ENCODE measurements at regions not wholly inside any gene's neighbourhood (a gene's known extent, or its start where the extent isn't known, plus 50 kb on each side); places are given as distances from the start of the nearest gene placed in this dataset.
"Not testable (repeated sequence)": the region's sequence is repeated elsewhere in the genome, so short reads cannot be mapped to it uniquely, and the experiment has no call there.

DNA sequence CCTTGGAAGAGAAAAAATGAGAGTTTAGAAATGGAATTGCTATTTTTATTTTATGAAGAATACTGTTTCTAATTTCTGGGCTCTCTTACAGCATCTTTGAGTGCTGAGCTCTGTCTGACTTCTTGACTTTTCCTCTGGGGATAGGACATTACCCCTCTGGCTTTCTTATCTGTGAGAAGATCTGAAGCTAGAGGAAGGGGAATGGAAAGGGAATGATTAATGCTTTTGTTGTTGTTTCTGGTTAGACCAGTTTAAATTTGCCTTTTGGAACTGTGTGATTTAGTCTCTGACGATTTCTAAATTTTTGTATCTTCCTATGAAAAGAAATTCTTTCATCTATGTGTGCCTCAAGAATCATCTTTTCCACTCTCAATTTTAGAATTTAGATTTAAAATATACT lies 811.4 kb downstream of the REEP3 start:
- no peak for DNase-seq (ENCODE audit: low spot score)

DNA sequence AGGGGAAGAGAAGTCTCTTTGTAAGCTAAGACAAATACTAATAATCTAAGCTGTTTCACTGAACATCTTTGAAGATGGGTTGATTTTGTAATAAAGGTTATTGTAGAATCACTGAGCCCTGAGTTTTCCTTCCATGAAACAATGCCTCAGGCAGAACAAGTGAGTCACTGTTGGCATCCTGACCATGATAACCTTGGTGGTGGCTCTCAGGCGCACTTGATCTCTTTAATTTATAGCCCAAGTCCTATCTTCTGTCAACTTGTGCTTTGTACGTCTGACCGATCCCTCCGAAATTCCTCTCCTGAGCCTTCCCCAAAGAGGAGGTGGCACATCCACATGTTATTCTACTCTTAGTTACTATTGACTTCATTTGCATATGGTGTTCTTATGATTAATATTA lies 812.9 kb downstream of the REEP3 start:
- no peak for DNase-seq (ENCODE audit: low spot score)

DNA sequence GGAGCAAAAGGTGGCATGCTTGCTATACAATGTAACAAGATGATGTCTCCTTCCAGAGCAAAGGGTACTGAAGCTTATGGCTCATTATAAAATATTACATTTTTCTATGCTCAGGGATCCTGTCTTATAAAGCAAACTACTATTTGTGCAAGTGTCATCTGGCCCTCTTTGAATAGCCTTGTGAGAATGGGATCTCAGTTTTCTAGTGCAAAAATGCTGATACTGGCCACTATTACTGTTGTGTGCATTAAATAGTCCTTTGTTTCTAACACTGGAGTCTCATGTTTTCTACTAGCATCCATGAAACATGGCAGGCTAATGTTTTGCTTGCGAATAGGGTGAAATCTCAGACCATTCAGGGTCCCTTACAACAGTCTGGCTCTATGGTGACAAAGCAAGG lies 823.0 kb downstream of the REEP3 start:
- no peak for DNase-seq (ENCODE audit: low spot score)

DNA sequence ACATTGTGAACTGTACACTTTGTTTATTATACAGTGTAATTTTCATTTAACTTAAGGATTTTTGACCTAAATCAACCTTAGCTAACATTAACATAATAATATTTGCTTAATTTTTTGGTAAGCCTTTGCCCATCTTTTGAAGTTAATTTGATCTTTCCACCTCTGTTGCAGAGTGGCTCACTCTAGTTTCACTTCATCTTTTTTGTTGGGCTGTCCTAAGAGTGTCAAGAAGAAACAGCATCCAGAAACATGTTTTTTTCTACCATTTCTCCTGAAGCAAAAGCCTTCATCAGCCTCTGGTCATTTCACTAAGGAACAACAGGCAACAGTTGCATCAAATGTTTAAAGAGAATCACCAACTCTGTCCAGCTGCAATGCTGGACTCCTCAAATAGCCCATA lies 824.7 kb downstream of the REEP3 start:
- DNase-seq (ENCODE audit: low spot score) = no peak

DNA sequence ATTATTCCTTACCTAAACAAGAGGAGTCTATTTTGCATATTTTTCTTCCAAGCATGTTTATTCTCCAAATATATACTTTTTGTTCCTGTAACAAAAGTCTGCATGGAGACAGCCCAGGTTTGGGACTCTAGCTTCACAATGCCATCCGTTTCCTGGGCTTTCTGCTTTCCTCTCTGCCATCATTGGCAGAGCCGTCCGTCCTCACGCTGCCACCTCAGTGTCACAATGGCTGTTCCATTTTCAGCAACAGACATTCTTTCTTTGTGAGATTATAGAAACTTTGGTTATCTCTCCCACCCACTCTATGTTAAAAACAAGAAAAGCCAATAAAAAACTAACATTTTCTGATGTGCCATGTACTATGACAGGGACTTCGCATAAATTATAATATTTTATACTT lies 825.2 kb downstream of the REEP3 start:
- DNase-seq (ENCODE audit: low spot score) = no peak

DNA sequence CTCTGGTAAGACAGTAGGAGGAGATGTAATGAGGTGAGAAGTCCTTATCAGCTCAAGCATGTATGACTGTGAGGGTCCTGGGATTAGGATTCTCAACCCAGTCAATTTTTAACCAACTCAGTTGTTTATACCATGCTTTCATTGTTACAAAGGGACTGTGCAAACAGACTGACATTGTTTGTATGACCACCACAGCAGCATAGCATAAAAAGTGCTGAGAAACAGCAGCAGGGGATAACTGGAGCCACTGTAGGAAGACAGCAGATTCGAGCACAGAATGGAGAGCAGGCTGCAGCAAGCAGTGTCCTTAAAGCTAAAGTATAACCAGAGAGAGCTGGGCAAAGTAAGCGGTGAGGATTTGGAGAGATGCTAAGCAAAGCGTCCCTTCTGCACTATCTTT lies 829.5 kb downstream of the REEP3 start:
- no peak for DNase-seq (ENCODE audit: low spot score)

DNA sequence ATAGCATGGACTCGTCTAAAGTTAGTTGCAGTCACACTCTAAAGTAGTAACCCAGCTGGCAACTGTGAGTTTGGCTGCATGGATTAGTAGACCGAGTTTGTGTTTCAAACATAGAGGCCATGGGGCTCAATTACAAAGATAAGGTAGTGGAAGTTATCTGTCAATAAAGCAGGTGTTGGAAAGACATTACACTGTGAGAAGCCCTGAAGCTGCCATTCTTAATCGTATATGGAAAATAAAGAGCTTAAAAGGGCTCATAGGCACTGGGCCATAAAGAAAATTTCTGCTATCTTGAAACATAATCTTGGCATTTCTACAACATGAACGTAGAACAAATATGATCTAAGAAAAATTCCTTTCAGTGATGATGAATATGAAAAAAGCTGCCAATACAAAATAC lies 837.7 kb downstream of the REEP3 start:
- DNase-seq (ENCODE audit: low spot score) = no peak

DNA sequence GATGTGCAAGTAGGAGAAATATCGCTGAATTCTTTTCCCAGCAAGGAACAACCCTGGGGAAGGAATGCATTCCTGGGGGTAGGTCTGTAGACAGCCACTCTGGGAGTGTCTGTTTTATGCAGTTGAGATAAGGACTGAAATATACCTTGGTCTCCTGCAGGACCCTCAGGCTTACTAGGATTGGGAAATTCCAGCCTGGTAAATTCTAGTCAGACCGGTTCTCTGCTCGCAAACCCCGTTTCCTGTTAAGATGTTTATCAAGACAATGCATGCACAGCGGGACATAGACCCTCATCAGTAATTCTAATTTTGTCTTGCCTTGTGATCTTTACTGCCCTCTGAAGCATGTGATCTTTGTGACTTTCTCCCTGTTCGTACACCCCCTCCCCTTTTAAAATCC lies 839.0 kb downstream of the REEP3 start:
- DNase-seq (ENCODE audit: low spot score) = not testable (repeated sequence)

DNA sequence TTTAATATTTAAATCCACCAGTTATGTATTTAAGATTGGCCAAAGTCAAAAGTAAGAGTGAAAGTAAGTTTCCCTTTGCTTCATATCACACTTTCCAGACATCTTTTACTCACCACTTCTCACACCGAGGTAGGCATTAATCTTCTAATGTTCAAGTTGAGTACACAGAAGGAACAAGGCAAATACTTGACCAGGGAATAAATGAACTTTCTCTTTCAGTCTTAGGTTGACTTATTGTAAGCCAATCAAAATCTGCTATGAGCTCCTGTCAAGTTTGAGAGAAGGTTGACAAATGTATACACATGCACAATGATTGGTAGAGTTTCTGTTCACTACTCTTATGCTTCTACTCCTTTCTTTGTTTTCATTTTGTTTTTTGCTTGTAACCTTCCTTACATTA lies 842.5 kb downstream of the REEP3 start:
- DNase-seq (ENCODE audit: low spot score) = no peak

DNA sequence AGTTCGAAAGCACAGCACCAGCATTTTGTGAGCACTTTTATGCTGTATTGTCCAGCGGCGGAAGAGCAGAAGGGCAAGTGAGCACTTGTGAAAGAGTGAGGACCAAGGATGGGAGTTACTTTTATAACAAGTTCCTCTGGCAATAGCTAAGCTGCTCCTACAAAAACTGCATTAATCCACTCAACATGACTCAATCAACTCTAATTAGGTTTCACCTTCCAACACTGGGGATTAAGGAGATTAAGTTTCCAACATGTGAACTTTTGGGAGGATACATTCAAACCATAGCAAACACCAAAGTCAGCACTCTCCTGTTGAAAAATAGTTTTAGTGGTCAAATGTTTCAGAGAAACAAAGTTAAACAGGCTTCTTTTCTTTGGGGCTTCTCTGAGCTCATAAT lies 844.5 kb downstream of the REEP3 start:
- no peak for DNase-seq (ENCODE audit: low spot score)

DNA sequence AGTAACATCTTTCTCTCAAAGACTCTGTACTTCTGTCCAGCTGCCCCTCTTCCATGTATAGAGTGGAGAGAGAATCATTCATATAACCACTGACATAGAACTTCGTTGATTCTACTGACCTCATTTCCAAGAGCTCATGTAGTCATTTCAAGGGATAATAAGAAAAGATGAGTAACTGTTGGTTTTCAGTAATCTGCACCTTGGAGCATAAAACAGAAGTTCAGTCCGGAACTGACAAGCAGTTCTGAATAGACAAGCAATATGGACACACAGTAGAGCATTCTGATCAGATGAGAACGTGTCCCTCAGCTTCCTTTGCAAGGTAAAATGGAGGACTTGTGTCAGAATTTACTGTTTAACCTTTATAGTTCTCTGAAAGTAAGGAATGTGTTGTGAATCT lies 847.1 kb downstream of the REEP3 start:
- no peak for DNase-seq (ENCODE audit: low spot score)

DNA sequence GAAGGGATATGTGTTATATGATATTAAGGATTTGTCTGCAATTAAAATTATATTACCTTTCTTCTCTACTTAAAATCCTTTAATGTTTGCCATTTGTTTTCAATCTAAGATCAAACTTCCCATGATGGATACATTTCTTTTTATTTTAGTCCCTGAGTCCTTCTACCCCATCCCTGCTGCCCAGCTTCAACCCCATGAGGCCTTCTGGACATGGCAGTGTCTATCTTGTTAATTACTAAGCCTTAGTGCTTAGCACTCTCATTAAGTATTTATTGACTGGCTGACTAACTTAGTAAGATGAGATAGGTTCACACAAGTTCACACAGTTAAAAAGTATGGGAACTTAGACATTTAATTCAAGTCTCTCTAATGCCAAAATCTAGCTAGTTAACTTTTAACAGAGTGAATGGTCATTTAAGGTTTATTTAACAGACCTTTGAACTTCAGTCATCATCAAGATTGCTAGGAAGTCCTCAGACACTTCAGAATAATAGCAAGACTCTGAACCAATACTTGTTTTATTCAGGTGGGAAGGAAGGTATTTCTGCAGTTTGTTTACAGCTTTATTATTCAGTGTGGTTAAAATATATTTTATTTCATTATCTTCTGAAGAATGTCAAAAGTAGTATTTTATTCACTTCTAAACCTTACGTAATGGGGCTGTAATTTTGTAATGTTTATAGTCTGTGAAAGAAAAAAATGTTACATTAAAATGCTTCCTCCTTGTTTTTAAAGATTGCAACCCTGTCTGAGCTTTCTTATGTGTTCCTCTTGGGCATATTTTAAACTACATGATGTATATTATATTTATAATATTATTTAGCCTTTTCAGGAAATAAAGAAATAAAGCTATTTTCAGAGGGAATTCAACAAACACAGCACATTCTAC lies 848.9 kb downstream of the REEP3 start:
- DNase-seq (ENCODE audit: low spot score) = no peak

DNA sequence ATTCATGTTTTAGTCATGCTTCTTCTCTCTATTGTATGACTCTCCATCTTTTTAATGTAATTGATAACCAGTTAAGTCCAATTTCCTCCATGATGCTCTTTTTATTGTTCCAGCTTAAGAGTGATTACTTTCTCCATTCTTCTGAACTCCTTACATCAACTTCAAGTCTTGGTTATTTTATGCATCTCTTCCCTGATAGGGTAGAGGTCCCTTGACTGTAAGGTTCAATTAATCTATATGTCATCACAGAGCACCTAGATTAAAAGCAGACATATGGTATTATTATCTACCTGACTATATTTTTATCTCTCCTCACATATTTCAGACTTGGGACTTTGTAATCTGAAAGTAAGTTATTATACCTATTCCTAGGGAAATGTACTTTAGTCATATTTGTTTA lies 853.1 kb downstream of the REEP3 start:
- no peak for DNase-seq (ENCODE audit: low spot score)

DNA sequence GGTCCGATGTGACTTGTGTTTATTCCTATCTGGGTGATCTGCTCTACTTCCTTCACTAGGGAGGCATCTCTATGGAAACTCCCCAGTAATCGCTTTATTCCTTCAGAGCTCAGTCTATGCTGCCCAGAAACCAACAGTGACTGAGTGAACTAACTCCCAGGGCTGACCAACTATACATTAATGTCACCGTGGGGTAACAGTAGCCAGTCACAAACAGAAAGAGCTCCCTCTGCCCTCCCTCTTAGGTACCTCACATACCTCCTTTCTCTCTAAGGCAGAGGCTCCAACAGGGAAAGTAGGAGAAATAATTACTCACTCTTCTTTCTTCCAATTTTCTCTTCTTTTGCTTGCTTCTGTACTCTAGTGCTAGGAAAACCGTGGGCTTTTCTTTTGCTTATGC lies 855.0 kb downstream of the REEP3 start:
- no peak for DNase-seq (ENCODE audit: low spot score)

DNA sequence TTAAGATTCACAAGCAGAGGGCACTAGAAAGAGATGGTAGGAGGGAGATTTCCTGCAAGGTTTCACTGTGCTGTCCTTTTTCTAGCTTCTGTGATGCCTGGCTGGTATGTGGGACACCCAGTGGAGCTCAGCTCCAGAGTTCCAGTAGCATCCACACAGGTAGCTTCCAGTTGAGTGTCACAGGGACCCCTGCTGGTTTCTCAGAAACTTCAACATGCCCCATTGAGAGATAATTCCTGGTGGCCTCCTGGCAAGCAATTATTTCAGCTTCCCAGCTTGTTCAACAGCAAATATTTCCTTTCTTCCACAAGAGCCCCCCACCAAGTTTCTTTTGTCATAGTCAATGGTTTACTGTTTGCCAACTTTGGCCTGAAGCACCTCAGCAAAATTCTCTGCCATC lies 858.7 kb downstream of the REEP3 start:
- DNase-seq (ENCODE audit: low spot score) = no peak

DNA sequence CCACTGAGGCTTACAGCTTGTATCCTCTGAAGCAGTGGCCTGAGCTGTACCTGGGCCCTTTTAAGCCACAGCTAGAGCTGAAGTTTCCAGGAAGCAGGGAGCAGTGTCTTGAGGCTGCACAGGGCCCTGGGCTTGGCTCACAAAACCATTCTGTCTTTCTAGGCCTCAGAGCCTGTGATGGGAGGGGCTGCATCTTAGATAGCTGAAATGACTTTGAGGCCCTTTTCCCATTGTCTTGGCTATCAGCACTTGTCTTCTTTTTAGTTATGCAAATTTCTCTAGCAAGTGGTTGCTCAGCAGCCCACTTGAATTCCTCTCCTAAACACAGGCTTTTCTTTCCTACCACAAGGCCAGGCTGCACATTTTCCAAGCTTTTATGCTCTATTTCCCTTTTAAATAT lies 864.2 kb downstream of the REEP3 start:
- DNase-seq (ENCODE audit: low spot score) = no peak

DNA sequence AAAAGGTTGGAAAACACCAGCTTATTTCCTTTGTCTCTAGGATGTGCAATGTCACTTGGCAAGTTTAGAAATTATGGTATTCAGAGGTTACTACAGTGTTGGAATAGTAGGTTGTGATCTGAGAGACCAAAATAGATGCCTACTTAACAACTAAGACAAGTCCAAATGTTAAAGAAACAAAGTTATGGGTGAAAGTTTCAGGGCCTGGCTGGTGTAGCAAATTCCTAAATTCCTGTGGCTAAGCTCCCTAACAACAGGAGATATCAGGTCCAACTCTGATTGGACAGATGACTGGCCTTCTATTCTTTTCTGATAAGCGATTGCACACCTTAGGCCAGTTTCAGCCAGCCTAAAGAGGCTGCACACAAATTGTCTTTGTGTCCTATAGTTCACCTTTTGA lies 873.5 kb downstream of the REEP3 start:
- DNase-seq (ENCODE audit: low spot score) = no peak

DNA sequence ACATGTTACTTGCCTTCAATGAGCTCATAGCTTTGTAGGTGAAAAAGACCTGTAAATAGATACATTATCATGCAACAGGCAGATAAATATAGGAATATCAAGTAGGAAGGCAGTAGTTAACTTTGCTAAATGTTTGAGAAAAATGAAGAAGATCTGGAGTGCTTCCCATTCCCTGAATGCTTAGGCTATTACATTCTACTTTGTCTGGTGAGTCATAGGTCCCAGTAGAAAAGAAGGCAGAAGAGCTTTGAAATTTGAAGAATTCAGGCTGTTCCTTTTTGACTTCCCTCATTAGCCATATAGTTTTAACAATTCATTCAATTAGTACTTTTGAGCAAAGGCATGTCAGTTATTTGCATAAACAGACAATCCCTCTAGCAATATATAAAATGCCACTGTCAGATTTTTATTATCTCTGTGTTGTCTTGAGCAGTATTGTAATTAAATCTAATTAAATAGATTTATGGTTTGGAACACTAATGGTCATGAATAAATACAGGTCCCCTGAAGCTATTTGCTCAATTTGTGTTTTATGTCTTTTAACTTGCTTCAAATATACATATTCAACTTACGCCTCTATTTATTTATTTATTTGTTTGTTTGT lies 875.0 kb downstream of the REEP3 start:
- no peak for DNase-seq (ENCODE audit: low spot score)

DNA sequence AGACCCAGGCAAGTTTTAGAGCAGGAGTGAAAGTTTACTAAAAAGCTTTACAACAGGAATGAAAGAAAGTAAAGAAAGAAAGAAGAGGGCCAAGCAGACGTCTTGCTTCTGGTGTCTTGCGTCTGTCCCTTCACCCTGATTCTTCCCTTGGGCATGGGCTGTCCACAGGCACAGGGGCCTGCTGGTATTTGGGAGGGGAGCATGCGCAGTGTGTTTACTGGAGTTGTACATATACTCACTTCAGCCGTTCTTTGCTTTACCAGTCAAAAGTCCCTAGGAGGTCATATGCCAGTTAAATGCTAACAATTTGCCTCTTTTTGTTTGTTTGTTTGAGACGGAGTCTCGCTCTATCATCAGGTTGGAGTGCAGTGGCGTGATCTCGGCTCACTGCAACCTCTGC lies 875.9 kb downstream of the REEP3 start:
- no peak for DNase-seq (ENCODE audit: low spot score)

DNA sequence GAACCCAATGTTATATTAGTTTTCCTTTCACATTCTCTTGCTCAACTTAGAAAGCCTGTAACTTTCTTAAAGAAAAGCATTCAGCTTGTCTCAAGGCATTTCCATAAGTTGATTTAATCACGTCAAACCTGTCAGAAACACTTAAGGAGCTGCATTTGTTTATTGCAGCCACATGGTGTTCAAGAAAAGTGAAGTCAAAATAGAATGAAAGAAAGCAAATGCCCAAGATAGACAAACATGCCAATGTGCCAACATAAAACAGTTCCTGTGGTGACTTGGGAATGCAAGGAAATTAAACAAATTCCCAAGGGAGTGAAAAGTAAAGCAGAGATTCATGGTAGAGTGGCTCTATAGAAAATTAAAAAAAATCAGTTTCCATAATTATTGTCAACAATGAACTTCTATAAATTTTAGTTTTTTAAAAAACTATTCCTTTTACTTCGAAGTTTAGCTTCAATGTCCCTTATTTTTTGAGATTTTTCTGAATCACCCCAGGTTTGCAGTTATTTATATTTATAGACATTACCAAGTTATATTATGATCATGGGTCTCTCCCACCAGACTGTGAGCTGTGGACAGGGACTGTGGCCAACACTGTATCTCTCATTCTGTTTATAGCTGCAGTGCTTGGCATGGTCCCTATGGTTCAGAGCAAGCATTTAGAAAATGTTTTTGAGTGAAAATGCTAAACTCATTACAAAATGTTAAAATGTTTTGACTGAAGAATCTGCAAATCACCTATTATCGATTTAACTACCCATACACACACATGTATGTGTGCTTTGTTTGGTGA lies 887.4 kb downstream of the REEP3 start:
- no peak for DNase-seq (ENCODE audit: low spot score)

DNA sequence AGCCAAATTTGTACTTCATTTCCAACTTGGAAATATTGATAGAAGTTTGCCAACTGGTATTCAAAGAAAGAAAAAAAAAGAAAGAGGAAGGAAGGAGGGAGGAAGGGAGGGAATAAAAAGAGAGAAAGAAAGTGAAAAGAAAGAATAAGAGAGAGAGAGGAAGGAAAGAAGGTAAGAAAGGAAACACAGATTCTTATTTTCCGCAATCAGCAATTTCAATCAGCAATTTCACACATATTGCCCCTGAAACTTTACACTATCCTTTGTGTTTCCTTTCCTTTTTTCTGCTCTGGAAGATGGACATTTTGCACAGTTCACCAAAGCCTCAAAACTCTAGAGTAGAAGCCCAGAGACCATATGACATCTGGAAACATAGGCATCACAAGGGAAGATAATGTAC lies 888.1 kb downstream of the REEP3 start:
- no peak for DNase-seq (ENCODE audit: low spot score)

DNA sequence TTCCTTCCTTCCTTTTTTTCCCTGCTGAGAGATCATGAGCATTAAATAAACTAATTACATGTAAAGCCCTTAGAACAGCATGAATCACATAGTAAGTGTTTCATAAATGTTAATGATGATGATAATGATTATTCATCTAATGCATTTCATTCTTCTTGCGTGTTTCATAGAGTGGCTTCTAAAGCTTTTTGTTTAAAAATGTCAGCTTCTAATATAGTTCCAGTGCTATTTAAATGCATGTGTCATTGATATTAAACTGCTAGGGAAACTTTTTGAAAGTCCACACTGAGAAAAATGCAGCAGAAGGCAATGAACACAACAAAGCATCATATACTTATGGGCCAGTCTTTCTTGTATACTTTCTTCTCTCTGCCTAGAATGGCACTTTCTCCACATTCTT lies 894.8 kb downstream of the REEP3 start:
- no peak for DNase-seq (ENCODE audit: low spot score)

DNA sequence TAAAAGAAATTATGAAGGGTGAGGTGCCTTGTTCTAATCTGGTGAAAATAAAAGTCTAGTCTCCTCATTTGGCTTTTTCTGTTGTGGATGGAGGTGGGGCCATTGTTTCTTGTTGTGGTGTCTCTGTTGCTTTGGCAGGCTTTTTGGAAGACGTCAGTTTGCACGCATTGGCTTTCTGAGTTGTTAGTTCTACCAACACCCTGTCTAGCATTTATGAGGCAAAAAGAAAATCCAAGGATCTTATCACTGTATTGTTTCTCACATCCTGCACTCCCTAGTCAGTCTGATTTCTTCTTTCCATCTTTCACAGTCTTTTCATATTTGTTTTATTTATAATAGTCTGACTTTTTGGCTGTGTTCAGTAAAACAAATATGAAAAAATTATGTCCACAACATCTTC lies 898.3 kb downstream of the REEP3 start:
- DNase-seq (ENCODE audit: low spot score) = no peak

Measured in CD4-positive, alpha-beta T cell treated with Interleukin-2 at 100 ng/mL for 4 hours (primary cell).